ENCODE measurements at regions not wholly inside any gene's neighbourhood (a gene's known extent, or its start where the extent isn't known, plus 50 kb on each side); places are given as distances from the start of the nearest gene placed in this dataset.

GRCh38 chr15:35616498-35617271, 70.7 kb upstream of the DPH6 start:
- Histone ChIP-seq H3K4me2 (ENCODE audit: low read length) (no peak overlapping the region), H3K4me3 (ENCODE audit: insufficient read depth, low read depth, low read length) (no peak overlapping the region), H3K9me3 (ENCODE audit: insufficient read depth, low read depth, low read length) (no peaks in the 10 kb centered on the region), H4K20me1 (ENCODE audit: insufficient read depth, low read length) (no peaks in the 10 kb centered on the region), H3K27ac (ENCODE audit: low read depth, low read length) (no peak overlapping the region), H3K36me3 (ENCODE audit: insufficient read depth, low read length) (no peaks in the 10 kb centered on the region), H2AFZ (ENCODE audit: low read depth, low read length) (no peak overlapping the region), H3K79me2 (ENCODE audit: insufficient read depth, low read length) (no peaks in the 10 kb centered on the region), H3K27me3 (ENCODE audit: insufficient read depth, low read length) (no peaks in the 10 kb centered on the region), H3K4me1 (ENCODE audit: insufficient read depth, low read length) (no peaks in the 10 kb centered on the region), H3K9ac (ENCODE audit: low read length) (no peak overlapping the region)
- no peaks in the 10 kb centered on the region for H3K27me3 Mint-ChIP-seq (ENCODE audit: low read depth, unreplicated experiment)
- H3K36me3 Mint-ChIP-seq (ENCODE audit: low read depth, unreplicated experiment): no peaks in the 10 kb centered on the region
- no peaks in the 10 kb centered on the region for H3K4me1 Mint-ChIP-seq (ENCODE audit: low read depth, unreplicated experiment)
- TF ChIP-seq EZH2 (IDR thresholded peaks at IDR 0.05; ENCODE audit: insufficient read depth, low read length): no peak
- no peak for TF ChIP-seq CTCF (IDR thresholded peaks at IDR 0.05; ENCODE audit: insufficient read depth, low read depth, low read length)
- no peaks in the 10 kb centered on the region for H3K9me3 Mint-ChIP-seq (ENCODE audit: unreplicated experiment)
- DNase-seq (ENCODE audit: low read depth) (no peak), FAIRE-seq (no peak)
- H3K4me3 Mint-ChIP-seq (ENCODE audit: unreplicated experiment): no peak overlapping the region
- H3K27ac Mint-ChIP-seq (ENCODE audit: unreplicated experiment): no peak overlapping the region

GRCh38 chr15:35618260-35619188, 72.6 kb upstream of the DPH6 start:
- H3K9ac ChIP-seq (ENCODE audit: low read length): no peak overlapping the region
- no peak overlapping the region for H3K4me2 ChIP-seq (ENCODE audit: low read length)
- H3K27me3 Mint-ChIP-seq (ENCODE audit: low read depth, unreplicated experiment): no peaks in the 10 kb centered on the region

More at GRCh38 chr15:35618260-35619188, 72.6 kb upstream of the DPH6 start:
- H3K36me3 ChIP-seq (ENCODE audit: insufficient read depth, low read length): no peaks in the 10 kb centered on the region
- H3K9me3 Mint-ChIP-seq (ENCODE audit: unreplicated experiment): no peaks in the 10 kb centered on the region
- H3K79me2 ChIP-seq (ENCODE audit: insufficient read depth, low read length): no peaks in the 10 kb centered on the region
- H4K20me1 ChIP-seq (ENCODE audit: insufficient read depth, low read length): no peaks in the 10 kb centered on the region
- H3K27ac Mint-ChIP-seq (ENCODE audit: unreplicated experiment): no peak overlapping the region
- no peak overlapping the region for H2AFZ ChIP-seq (ENCODE audit: low read depth, low read length)
- FAIRE-seq (no peak), DNase-seq (ENCODE audit: low read depth) (peak; percentile 24)
- H3K27ac ChIP-seq (ENCODE audit: low read depth, low read length): no peak overlapping the region
- TF ChIP-seq EZH2 (IDR thresholded peaks at IDR 0.05; ENCODE audit: insufficient read depth, low read length) (no peak), CTCF (IDR thresholded peaks at IDR 0.05; ENCODE audit: insufficient read depth, low read depth, low read length) (no peak)
- H3K4me1 ChIP-seq (ENCODE audit: insufficient read depth, low read length): no peaks in the 10 kb centered on the region
- no peaks in the 10 kb centered on the region for H3K36me3 Mint-ChIP-seq (ENCODE audit: low read depth, unreplicated experiment)
- H3K4me1 Mint-ChIP-seq (ENCODE audit: low read depth, unreplicated experiment): no peaks in the 10 kb centered on the region
- H3K27me3 ChIP-seq (ENCODE audit: insufficient read depth, low read length): no peaks in the 10 kb centered on the region
- no peak overlapping the region for H3K4me3 Mint-ChIP-seq (ENCODE audit: unreplicated experiment)
- H3K9me3 ChIP-seq (ENCODE audit: insufficient read depth, low read depth, low read length): no peaks in the 10 kb centered on the region
- no peak overlapping the region for H3K4me3 ChIP-seq (ENCODE audit: insufficient read depth, low read depth, low read length)

All from astrocyte (in vitro differentiated cells and primary cell).